ENCODE measurements at regions not wholly inside any gene's neighbourhood (a gene's known extent, or its start where the extent isn't known, plus 50 kb on each side); places are given as distances from the start of the nearest gene placed in this dataset.

DNA sequence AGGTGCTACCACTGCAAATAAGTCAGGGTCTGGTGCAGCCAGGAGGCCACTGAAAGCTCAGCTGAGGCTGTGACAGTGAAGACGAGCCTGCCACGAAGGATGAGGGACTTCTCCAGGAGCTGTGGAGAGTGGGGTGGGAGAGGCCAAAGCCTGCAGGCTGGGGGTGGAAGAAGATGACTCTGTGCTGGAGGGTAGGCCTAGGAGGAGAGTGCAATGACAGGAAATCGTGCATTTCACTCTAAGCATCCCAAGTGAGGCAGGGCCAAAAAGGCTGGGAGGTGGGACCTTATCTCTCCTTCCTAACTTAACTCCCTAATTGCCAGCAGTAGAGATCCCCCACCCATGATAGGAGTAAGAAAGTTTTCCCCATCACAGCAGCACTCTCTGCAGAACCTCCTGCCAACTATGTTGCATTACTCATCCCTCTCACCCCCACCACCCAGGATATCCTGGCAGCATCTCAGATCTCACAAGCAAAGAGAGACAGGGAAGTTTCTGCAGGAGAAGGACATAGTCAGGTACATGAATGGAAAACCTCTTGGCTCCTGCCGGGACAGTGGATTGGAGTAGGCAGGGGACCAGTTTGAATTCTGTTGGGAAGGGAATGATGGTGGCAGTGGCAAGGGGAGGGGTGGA, 466.2 kb downstream of the CDH26 start:
- TF ChIP-seq CHD4 (IDR thresholded peaks at IDR 0.05; ENCODE audit: borderline replicate concordance) = no peak
- TF ChIP-seq, protein P1, sequence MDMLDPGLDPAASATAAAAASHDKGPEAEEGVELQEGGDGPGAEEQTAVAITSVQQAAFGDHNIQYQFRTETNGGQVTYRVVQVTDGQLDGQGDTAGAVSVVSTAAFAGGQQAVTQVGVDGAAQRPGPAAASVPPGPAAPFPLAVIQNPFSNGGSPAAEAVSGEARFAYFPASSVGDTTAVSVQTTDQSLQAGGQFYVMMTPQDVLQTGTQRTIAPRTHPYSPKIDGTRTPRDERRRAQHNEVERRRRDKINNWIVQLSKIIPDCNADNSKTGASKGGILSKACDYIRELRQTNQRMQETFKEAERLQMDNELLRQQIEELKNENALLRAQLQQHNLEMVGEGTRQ (IDR thresholded peaks at IDR 0.05) = no peak
- TF ChIP-seq, protein P2, sequence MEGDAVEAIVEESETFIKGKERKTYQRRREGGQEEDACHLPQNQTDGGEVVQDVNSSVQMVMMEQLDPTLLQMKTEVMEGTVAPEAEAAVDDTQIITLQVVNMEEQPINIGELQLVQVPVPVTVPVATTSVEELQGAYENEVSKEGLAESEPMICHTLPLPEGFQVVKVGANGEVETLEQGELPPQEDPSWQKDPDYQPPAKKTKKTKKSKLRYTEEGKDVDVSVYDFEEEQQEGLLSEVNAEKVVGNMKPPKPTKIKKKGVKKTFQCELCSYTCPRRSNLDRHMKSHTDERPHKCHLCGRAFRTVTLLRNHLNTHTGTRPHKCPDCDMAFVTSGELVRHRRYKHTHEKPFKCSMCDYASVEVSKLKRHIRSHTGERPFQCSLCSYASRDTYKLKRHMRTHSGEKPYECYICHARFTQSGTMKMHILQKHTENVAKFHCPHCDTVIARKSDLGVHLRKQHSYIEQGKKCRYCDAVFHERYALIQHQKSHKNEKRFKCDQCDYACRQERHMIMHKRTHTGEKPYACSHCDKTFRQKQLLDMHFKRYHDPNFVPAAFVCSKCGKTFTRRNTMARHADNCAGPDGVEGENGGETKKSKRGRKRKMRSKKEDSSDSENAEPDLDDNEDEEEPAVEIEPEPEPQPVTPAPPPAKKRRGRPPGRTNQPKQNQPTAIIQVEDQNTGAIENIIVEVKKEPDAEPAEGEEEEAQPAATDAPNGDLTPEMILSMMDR (IDR thresholded peaks at IDR 0.05) = no peak
